ENCODE measurements at regions not wholly inside any gene's neighbourhood (a gene's known extent, or its start where the extent isn't known, plus 50 kb on each side); places are given as distances from the start of the nearest gene placed in this dataset.

- TF ChIP-seq NFRKB (IDR thresholded peaks at IDR 0.05) (no peak), SP1 (IDR thresholded peaks at IDR 0.05) (no peak), PKNOX1 (IDR thresholded peaks at IDR 0.05) (no peak), FOXA1 (IDR thresholded peaks at IDR 0.05) (no peak), FOXM1 (IDR thresholded peaks at IDR 0.05; ENCODE audit: borderline replicate concordance) (no peak), ZNF384 (IDR thresholded peaks at IDR 0.05) (no peak)
Measured at GRCh38 chr10:43013065-43013464, 63.8 kb upstream of the RET start.

Measured in HEK293T (cell line).